Stimulated activated CD4-positive, alpha-beta T cell treated with anti-CD3 and anti-CD28 coated beads, Interleukin-1b, Interleukin-23, amount 100 ng/mL, for 4 hours (primary cell): ENCODE measurements at regions not wholly inside any gene's neighbourhood (a gene's known extent, or its start where the extent isn't known, plus 50 kb on each side); places are given as distances from the start of the nearest gene placed in this dataset.

Source experiments
- DNase-seq, 2 donors: peaks; one replicate each; pipeline ENCODE4 v3.0.0-alpha.2; 2020; ENCODE audit warnings: low read depth in 2 of 2

GRCh38 chr16:31701734-31702133 is 171.9 kb upstream of the ZNF267 start:
- DNase-seq = no peak

- DNase-seq = no peak
Measured at GRCh38 chr16:31702796-31703195, 170.8 kb upstream of the ZNF267 start.

GRCh38 chr16:31703526-31704128 is 170.0 kb upstream of the ZNF267 start:
- no peak for DNase-seq

GRCh38 chr16:31704138-31704537 is 169.5 kb upstream of the ZNF267 start:
- no peak for DNase-seq

GRCh38 chr16:31705371-31705770 is 168.2 kb upstream of the ZNF267 start:
- DNase-seq = no peak

GRCh38 chr16:31706318-31706717 is 167.3 kb upstream of the ZNF267 start:
- DNase-seq = no peak

- no peak for DNase-seq
Measured at GRCh38 chr16:31706925-31707324, 166.7 kb upstream of the ZNF267 start.

GRCh38 chr16:31707743-31708335 is 165.8 kb upstream of the ZNF267 start:
- DNase-seq = no peak

- no peak for DNase-seq
Measured at GRCh38 chr16:31708348-31708747, 165.3 kb upstream of the ZNF267 start.

- DNase-seq = no peak
Measured at GRCh38 chr16:31709181-31709580, 164.4 kb upstream of the ZNF267 start.

GRCh38 chr16:31710134-31710533 is 163.5 kb upstream of the ZNF267 start:
- no peak for DNase-seq

- DNase-seq = no peak
Measured at GRCh38 chr16:31710880-31711279, 162.7 kb upstream of the ZNF267 start.

GRCh38 chr16:31711344-31711845 is 162.2 kb upstream of the ZNF267 start:
- DNase-seq = no peak

- no peak for DNase-seq
Measured at GRCh38 chr16:31712064-31712540, 161.5 kb upstream of the ZNF267 start.

GRCh38 chr16:31713071-31713944 is 160.3 kb upstream of the ZNF267 start:
- DNase-seq = peak; percentile 87 to 91

- no peak for DNase-seq
Measured at GRCh38 chr16:31713945-31714902, 159.4 kb upstream of the ZNF267 start.

- DNase-seq = no peak
Measured at GRCh38 chr16:31714903-31715504, 158.6 kb upstream of the ZNF267 start.

- DNase-seq = no peak
Measured at GRCh38 chr16:31715915-31716314, 157.7 kb upstream of the ZNF267 start.

- DNase-seq = no peak
Measured at GRCh38 chr16:31718998-31719397, 154.6 kb upstream of the ZNF267 start.

- no peak for DNase-seq
Measured at GRCh38 chr16:31727553-31727952, 146.1 kb upstream of the ZNF267 start.

GRCh38 chr16:31734265-31734664 is 139.3 kb upstream of the ZNF267 start:
- no peak for DNase-seq
